Fibroblast of mammary gland (primary cell): ENCODE measurements at regions not wholly inside any gene's neighbourhood (a gene's known extent, or its start where the extent isn't known, plus 50 kb on each side); places are given as distances from the start of the nearest gene placed in this dataset.

Source experiments
- DNase-seq: peaks from one replicate; pipeline ENCODE4 v3.0.0-alpha.2; 2010; ENCODE audit warnings: low read depth
- H3K4me3 ChIP-seq: 2 replicates; pipeline ENCODE4 v1.5.1; 2011; ENCODE audit warnings: low read depth, mild to moderate bottlenecking, low read length, moderate library complexity; ENCODE audit not compliant: control insufficient read depth
- CTCF ChIP-seq: conservative IDR thresholded peaks from 2 replicates; pipeline ENCODE4 v1.5.1; 2011; ENCODE audit warnings: low read depth, low read length, inconsistent platforms; ENCODE audit not compliant: control insufficient read depth, insufficient read depth

- DNase-seq = no peak
- no peak overlapping the region for H3K4me3 ChIP-seq
- no peak for TF ChIP-seq CTCF
Observed at GRCh38 chr10:81082621-81083376, 545.1 kb downstream of the SH2D4B start.

- no peak overlapping the region for H3K4me3 ChIP-seq
- TF ChIP-seq CTCF = no peak
- DNase-seq = no peak
Observed at GRCh38 chr10:81093056-81093455, 555.4 kb downstream of the SH2D4B start.

GRCh38 chr10:81095238-81095637, 557.5 kb downstream of the SH2D4B start:
- no peak for TF ChIP-seq CTCF
- H3K4me3 ChIP-seq = no peak overlapping the region
- DNase-seq = no peak

GRCh38 chr10:81096558-81096957, 558.9 kb downstream of the SH2D4B start:
- H3K4me3 ChIP-seq = no peak overlapping the region
- TF ChIP-seq CTCF = no peak
- no peak for DNase-seq

GRCh38 chr10:81101062-81101461, 563.4 kb downstream of the SH2D4B start:
- no peak for DNase-seq
- no peak for TF ChIP-seq CTCF
- no peak overlapping the region for H3K4me3 ChIP-seq

- no peak for TF ChIP-seq CTCF
- no peak for DNase-seq
- H3K4me3 ChIP-seq = no peak overlapping the region
Observed at GRCh38 chr10:81104494-81104893, 566.8 kb downstream of the SH2D4B start.
